HepG2 (cell line): ENCODE measurements at regions not wholly inside any gene's neighbourhood (a gene's known extent, or its start where the extent isn't known, plus 50 kb on each side); places are given as distances from the start of the nearest gene placed in this dataset.
A peak's percentile ranks its signal among the peaks of the same experiment; 100 is the strongest.

ENCODE experiments used
- ATAC-seq: fragments of 200-7000 bp; cut with Tn5 transposase; 3 replicates; pipeline ENCODE4 v1.9.1; 2020; ENCODE audit warnings: mild to moderate bottlenecking, moderate library complexity
- BruUV-seq: library from RNA; stranded (reverse); fragments of 400-500 nt; replicated peaks from 2 replicates; lab custom pipeline; 2021; lab: Mats Ljungman, UMichigan
- CTCF ChIA-PET: fragments of 300-600 bp; formaldehyde crosslinking; extraction: SDS; loops from one replicate; lab custom pipeline; 2021; ENCODE audit warnings: low total read pairs, inconsistent platforms, low intra/inter-chr PET ratio; lab: Yijun Ruan, JAX
- POLR2A ChIA-PET: fragments of 350-600 bp; sonication (Branson Sonifier 250); formaldehyde crosslinking; loops from one replicate; lab custom pipeline; 2020; ENCODE audit warnings: antibody characterized with exemption, inconsistent platforms; lab: Yijun Ruan, JAX
- DNase-seq: peaks from one replicate; pipeline ENCODE4 v3.0.0-alpha.2; 2015; ENCODE audit warnings: low spot score
- FAIRE-seq: peaks from 3 replicates; lab custom pipeline; 2011; peaks lifted over from hg19 to GRCh38; lab: Jason Lieb, UNC
- H2AFZ ChIP-seq: one replicate; pipeline ENCODE4 v1.6.1; 2011; ENCODE audit warnings: low read length, inconsistent platforms
- H3K27ac ChIP-seq: fragments of 300-600 bp; 3 replicates; pipeline ENCODE4 v1.8.0; 2011; ENCODE audit warnings: mixed run types, mild to moderate bottlenecking, mixed read lengths, low read length, inconsistent platforms; ENCODE audit not compliant: insufficient read depth; ENCODE audit errors: extremely low read length
- H3K27me3 ChIP-seq, 2 experiments: fragments of 200-600 bp in 1 of 2; 2 replicates in 1 of 2; 3 replicates in 1 of 2; pipeline versions ENCODE4 v1.6.0 to v1.8.0; 2011; ENCODE audit warnings: low read length in 2 of 2, mild to moderate bottlenecking in 2 of 2, moderate library complexity in 2 of 2, inconsistent platforms in 1 of 2; ENCODE audit not compliant: insufficient read depth in 2 of 2, control insufficient read depth in 1 of 2
- H3K36me3 ChIP-seq, 2 experiments: fragments of 200-600 bp in 1 of 2; replicated peaks in 1 of 2; 2 replicates in 1 of 2; 3 replicates in 1 of 2; pipeline versions ENCODE4 v1.5.1 to v1.8.0; 2011; ENCODE audit warnings: low read length in 2 of 2, inconsistent platforms in 1 of 2; ENCODE audit not compliant: insufficient read depth in 2 of 2, control insufficient read depth in 1 of 2
- H3K4me1 ChIP-seq: 2 replicates; pipeline ENCODE4 v1.5.1; 2012; ENCODE audit warnings: low read length, inconsistent platforms; ENCODE audit not compliant: insufficient read depth
- H3K4me2 ChIP-seq: 2 replicates; pipeline ENCODE4 v1.6.0; 2011; ENCODE audit warnings: low read depth, low read length, inconsistent platforms
- H3K4me3 ChIP-seq, 3 experiments: fragments of 200-600 bp in 1 of 3; sonication (generic), shearing (Covaris generic) in 1 of 3; replicated peaks in 1 of 3; 2 replicates each; pipeline ENCODE4 v1.5.1; 2011 to 2016; ENCODE audit warnings: low read length in 3 of 3, inconsistent platforms in 2 of 3, low read depth in 2 of 3, mild to moderate bottlenecking in 2 of 3, control low read depth in 1 of 3, mixed read lengths in 1 of 3; ENCODE audit not compliant: insufficient read depth in 1 of 3
- H3K79me2 ChIP-seq: one replicate; pipeline ENCODE4 v1.6.1; 2011; ENCODE audit warnings: low read length, inconsistent platforms; ENCODE audit not compliant: insufficient read depth
- H3K9ac ChIP-seq: 2 replicates; pipeline ENCODE4 v1.6.0; 2011; ENCODE audit warnings: mild to moderate bottlenecking, low read depth, low read length, inconsistent platforms; ENCODE audit not compliant: insufficient read depth
- H3K9me3 ChIP-seq: 2 replicates; pipeline ENCODE4 v1.5.1; 2012; ENCODE audit warnings: mild to moderate bottlenecking, low read length
- H4K20me1 ChIP-seq: 2 replicates; pipeline ENCODE4 v1.6.0; 2011; ENCODE audit warnings: inconsistent platforms, mild to moderate bottlenecking, low read length, moderate library complexity; ENCODE audit not compliant: insufficient read depth
- AHR ChIP-seq: IDR thresholded peaks from 2 replicates; pipeline ENCODE4 v1.6.1; 2018; ENCODE audit warnings: missing genetic modification reagents, missing compliant biosample characterization
- ATF1 ChIP-seq: IDR thresholded peaks from 2 replicates; pipeline ENCODE4 v1.6.1; 2016; ENCODE audit warnings: mild to moderate bottlenecking, control low read depth
- CREM ChIP-seq, 2 experiments: sonication (generic) in 1 of 2; formaldehyde crosslinking in 1 of 2; IDR thresholded peaks; 2 replicates each; pipeline versions ENCODE4 v1.4.0 to v1.6.1; 2016 to 2020; ENCODE audit warnings: antibody characterized with exemption in 1 of 2, mild to moderate bottlenecking in 1 of 2, missing genetic modification reagents in 1 of 2
- GATAD2A ChIP-seq: IDR thresholded peaks from 2 replicates; pipeline ENCODE4 v1.6.1; 2016
- HNRNPH1 ChIP-seq: fragments of 200-400 bp; formaldehyde crosslinking; optimal IDR thresholded peaks from 2 replicates; pipeline ENCODE3; 2017; ENCODE audit warnings: mild to moderate bottlenecking, low read depth, low read length
- HOXA5 ChIP-seq: sonication (generic); formaldehyde crosslinking; IDR thresholded peaks from 2 replicates; pipeline ENCODE4 v1.4.0; 2020; ENCODE audit warnings: missing genetic modification reagents
- KMT2A ChIP-seq: sonication (generic); formaldehyde crosslinking; IDR thresholded peaks from 2 replicates; pipeline ENCODE4 v1.4.0; 2020; ENCODE audit warnings: missing genetic modification reagents
- NR3C1 ChIP-seq: sonication (generic); formaldehyde crosslinking; IDR thresholded peaks from 2 replicates; pipeline ENCODE4 v1.4.0; 2020; ENCODE audit warnings: missing genetic modification reagents
- PAF1 ChIP-seq: IDR thresholded peaks from 2 replicates; pipeline ENCODE4 v1.6.1; 2016; ENCODE audit warnings: missing genetic modification reagents, missing compliant biosample characterization
- RAD51 ChIP-seq: fragments of 450-650 bp; IDR thresholded peaks from 2 replicates; pipeline ENCODE4 v1.6.1; 2016; ENCODE audit warnings: borderline replicate concordance
- SAFB2 ChIP-seq: sonication (generic); formaldehyde crosslinking; IDR thresholded peaks from 2 replicates; pipeline ENCODE4 v1.5.1; 2020; ENCODE audit warnings: missing genetic modification reagents, low read depth, mild to moderate bottlenecking, borderline replicate concordance
- THAP11 ChIP-seq: IDR thresholded peaks from 2 replicates; pipeline ENCODE4 v1.6.1; 2016; ENCODE audit warnings: missing biosample characterization, missing genetic modification reagents
- ZMAT3 ChIP-seq: sonication (generic); formaldehyde crosslinking; conservative IDR thresholded peaks from 2 replicates; pipeline ENCODE4 v1.7.0; 2021; ENCODE audit warnings: missing genetic modification reagents
- ZNF24 ChIP-seq: fragments of 450-650 bp; IDR thresholded peaks from 2 replicates; pipeline ENCODE4 v1.6.1; 2017; ENCODE audit warnings: antibody characterized with exemption, mild to moderate bottlenecking
- ZNF432 ChIP-seq: sonication (generic); formaldehyde crosslinking; IDR thresholded peaks from 2 replicates; pipeline ENCODE4 v1.5.0; 2020; ENCODE audit warnings: missing genetic modification reagents, mild to moderate bottlenecking, borderline replicate concordance
- ZNF550 ChIP-seq: sonication (generic); formaldehyde crosslinking; IDR thresholded peaks from 2 replicates; pipeline ENCODE4 v1.4.0; 2020; ENCODE audit warnings: mild to moderate bottlenecking, missing genetic modification reagents, borderline replicate concordance
- ZNF780A ChIP-seq: sonication (generic); formaldehyde crosslinking; IDR thresholded peaks from 2 replicates; pipeline ENCODE4 v1.8.0; 2022; ENCODE audit warnings: mild to moderate bottlenecking, missing genetic modification reagents, moderate library complexity
- WGBS: methylation state at CpG from one replicate; pipeline ENCODE4 v1.1.6; 2017; ENCODE audit warnings: low lambda C conversion rate; 5-methylcytosine and 5-hydroxymethylcytosine counted together
- in situ Hi-C: cut with HindIII; loops from 2 replicates; pipeline ENCODE4 v1.10.0; 2017; ENCODE audit warnings: low pct_unique_long_range_greater_than_20kb; ENCODE audit not compliant: extremely low pct_ligation_motif_present
- intact Hi-C: fragments of 100-400 bp; cut with micrococcal nuclease; formaldehyde crosslinking; loops from one replicate; pipeline ENCODE4 v1.10.0; 2022; ENCODE audit not compliant: unreplicated experiment
- TF ChIP-seq, protein P1 (sequence below): sonication (generic); formaldehyde crosslinking; IDR thresholded peaks from 2 replicates; pipeline ENCODE4 v1.9.0; 2021; ENCODE audit warnings: missing genetic modification reagents, borderline replicate concordance
- TF ChIP-seq, protein P2 (sequence below): fragments of 450-650 bp; IDR thresholded peaks from 2 replicates; pipeline ENCODE4 v1.6.1; 2016
- TF ChIP-seq, protein P3 (sequence below): sonication (generic); formaldehyde crosslinking; IDR thresholded peaks from 2 replicates; pipeline ENCODE4 v1.5.0; 2020; ENCODE audit warnings: mild to moderate bottlenecking, missing genetic modification reagents, moderate library complexity
- TF ChIP-seq, protein P4 (sequence below): IDR thresholded peaks from 2 replicates; pipeline ENCODE4 v1.6.1; 2016; ENCODE audit warnings: control low read depth

DNA sequence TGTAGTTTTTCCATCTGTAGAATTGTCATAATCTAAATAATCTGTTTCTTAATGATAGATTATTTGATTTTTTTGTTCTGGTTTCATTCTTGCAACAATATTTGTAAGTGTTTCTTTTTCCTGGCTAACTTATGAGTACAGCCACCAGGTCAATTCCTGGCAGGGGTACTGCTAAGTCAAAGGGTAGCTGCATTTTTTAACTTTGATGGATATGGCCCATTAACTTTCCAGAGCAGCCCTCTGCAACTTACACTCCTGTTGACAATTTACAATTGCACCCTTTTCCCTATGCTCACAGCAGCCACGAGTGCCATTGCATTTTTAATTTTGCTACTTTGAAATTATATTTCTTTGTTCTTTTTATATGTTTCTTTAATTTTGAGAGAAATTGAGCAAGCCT, 209.3 kb upstream of the CST7 start:
- CTCF ChIA-PET = no interaction called here
- intact Hi-C loops = no loop called here

DNA sequence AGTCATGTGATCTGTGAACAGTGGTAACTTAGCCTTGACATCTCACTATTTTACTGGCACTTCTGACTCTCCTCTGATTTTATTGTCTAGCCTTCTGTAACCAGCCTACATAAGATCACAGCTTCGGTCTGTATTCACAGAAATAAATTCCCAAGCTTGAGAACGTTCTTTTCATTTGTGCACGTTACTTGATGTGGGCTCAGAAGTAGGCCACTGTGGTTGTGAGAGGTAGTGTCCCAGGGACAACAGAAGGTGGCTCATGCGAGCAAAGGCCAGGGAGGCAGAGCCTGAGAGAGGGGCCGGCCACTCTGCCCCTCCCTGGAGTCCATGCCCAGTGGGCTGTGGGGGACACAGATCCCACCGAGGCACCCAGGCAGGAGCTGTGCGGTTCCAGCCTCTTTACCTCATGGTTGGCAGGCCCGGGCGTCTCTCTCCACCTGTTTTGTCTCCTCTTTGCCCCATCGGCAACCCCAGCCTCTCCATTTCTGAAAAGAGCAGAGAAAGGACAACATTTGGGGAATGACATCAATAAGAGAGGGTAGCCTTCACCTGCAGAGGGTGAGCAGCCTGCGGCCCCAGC, 207.5 kb upstream of the CST7 start:
- H3K79me2 ChIP-seq = no peaks in the 10 kb centered on the region
- no peak overlapping the region for H3K4me2 ChIP-seq
- H3K27me3 ChIP-seq = peaks cover 0 to 4% of the 10 kb centered on the region in 2 experiments; a peak in 2 of 5 replicates
- BruUV-seq = no TSS peak
- POLR2A ChIA-PET = no interaction called here
- no peaks in the 10 kb centered on the region for H3K9me3 ChIP-seq
- H3K4me3 ChIP-seq = no peak overlapping the region
- H3K36me3 ChIP-seq = no peaks in the 10 kb centered on the region
- no peak overlapping the region for H3K9ac ChIP-seq
- in situ Hi-C loops = no loop called here
- H3K27ac ChIP-seq = no peak overlapping the region
- FAIRE-seq (no peak), ATAC-seq (peak; percentile 19; the same call in 1 of the 3 replicates), DNase-seq (no peak)
- intact Hi-C loops = no loop called here
- no peaks in the 10 kb centered on the region for H4K20me1 ChIP-seq
- no peak overlapping the region for H2AFZ ChIP-seq
- CTCF ChIA-PET = no interaction called here
- H3K4me1 ChIP-seq = no peaks in the 10 kb centered on the region
- WGBS = 36% methylated on average over 11 of the region's 11 CpGs
- TF ChIP-seq KMT2A (no peak), CREM (IDR thresholded peaks at IDR 0.05) (no peak), CREM (CRISPR knock-in tag; IDR thresholded peaks at IDR 0.05) (no peak), HNRNPH1 (no peak), ZNF780A (CRISPR knock-in tag) (no peak), ZNF550 (no peak), GATAD2A (CRISPR knock-in tag) (no peak)
- TF ChIP-seq, protein P1, sequence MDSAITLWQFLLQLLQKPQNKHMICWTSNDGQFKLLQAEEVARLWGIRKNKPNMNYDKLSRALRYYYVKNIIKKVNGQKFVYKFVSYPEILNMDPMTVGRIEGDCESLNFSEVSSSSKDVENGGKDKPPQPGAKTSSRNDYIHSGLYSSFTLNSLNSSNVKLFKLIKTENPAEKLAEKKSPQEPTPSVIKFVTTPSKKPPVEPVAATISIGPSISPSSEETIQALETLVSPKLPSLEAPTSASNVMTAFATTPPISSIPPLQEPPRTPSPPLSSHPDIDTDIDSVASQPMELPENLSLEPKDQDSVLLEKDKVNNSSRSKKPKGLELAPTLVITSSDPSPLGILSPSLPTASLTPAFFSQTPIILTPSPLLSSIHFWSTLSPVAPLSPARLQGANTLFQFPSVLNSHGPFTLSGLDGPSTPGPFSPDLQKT (CRISPR knock-in tag) = no peak
- TF ChIP-seq, protein P2, sequence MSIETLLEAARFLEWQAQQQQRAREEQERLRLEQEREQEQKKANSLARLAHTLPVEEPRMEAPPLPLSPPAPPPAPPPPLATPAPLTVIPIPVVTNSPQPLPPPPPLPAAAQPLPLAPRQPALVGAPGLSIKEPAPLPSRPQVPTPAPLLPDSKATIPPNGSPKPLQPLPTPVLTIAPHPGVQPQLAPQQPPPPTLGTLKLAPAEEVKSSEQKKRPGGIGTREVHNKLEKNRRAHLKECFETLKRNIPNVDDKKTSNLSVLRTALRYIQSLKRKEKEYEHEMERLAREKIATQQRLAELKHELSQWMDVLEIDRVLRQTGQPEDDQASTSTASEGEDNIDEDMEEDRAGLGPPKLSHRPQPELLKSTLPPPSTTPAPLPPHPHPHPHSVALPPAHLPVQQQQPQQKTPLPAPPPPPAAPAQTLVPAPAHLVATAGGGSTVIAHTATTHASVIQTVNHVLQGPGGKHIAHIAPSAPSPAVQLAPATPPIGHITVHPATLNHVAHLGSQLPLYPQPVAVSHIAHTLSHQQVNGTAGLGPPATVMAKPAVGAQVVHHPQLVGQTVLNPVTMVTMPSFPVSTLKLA = no peak
- TF ChIP-seq, protein P3, sequence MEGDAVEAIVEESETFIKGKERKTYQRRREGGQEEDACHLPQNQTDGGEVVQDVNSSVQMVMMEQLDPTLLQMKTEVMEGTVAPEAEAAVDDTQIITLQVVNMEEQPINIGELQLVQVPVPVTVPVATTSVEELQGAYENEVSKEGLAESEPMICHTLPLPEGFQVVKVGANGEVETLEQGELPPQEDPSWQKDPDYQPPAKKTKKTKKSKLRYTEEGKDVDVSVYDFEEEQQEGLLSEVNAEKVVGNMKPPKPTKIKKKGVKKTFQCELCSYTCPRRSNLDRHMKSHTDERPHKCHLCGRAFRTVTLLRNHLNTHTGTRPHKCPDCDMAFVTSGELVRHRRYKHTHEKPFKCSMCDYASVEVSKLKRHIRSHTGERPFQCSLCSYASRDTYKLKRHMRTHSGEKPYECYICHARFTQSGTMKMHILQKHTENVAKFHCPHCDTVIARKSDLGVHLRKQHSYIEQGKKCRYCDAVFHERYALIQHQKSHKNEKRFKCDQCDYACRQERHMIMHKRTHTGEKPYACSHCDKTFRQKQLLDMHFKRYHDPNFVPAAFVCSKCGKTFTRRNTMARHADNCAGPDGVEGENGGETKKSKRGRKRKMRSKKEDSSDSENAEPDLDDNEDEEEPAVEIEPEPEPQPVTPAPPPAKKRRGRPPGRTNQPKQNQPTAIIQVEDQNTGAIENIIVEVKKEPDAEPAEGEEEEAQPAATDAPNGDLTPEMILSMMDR = no peak
- TF ChIP-seq, protein P4, sequence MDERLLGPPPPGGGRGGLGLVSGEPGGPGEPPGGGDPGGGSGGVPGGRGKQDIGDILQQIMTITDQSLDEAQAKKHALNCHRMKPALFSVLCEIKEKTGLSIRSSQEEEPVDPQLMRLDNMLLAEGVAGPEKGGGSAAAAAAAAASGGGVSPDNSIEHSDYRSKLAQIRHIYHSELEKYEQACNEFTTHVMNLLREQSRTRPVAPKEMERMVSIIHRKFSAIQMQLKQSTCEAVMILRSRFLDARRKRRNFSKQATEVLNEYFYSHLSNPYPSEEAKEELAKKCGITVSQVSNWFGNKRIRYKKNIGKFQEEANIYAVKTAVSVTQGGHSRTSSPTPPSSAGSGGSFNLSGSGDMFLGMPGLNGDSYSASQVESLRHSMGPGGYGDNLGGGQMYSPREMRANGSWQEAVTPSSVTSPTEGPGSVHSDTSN (CRISPR knock-in tag) = no peak

More for the DNA sequence above, 209.3 kb upstream of the CST7 start:
- no peak for TF ChIP-seq NR3C1 (CRISPR knock-in tag)
- no peak for TF ChIP-seq ATF1 (CRISPR knock-in tag)
- no peak for TF ChIP-seq SAFB2 (CRISPR knock-in tag)
- no peak for TF ChIP-seq AHR (CRISPR knock-in tag)
- no peak for TF ChIP-seq PAF1 (CRISPR knock-in tag)
- TF ChIP-seq ZNF24 = no peak
- TF ChIP-seq RAD51 = no peak
- TF ChIP-seq ZMAT3 = no peak
- no peak for TF ChIP-seq ZNF432 (CRISPR knock-in tag)
- TF ChIP-seq THAP11 = no peak
- TF ChIP-seq HOXA5 = no peak
- FAIRE-seq (no peak), DNase-seq (no peak), ATAC-seq (no peak)
- Histone ChIP-seq H4K20me1 (no peaks in the 10 kb centered on the region), H3K36me3 (no peaks in the 10 kb centered on the region), H3K4me3 (no peak overlapping the region), H2AFZ (no peak overlapping the region), H3K9ac (no peak overlapping the region), H3K27ac (no peak overlapping the region), H3K79me2 (no peaks in the 10 kb centered on the region), H3K27me3 (peaks cover 0 to 12% of the 10 kb centered on the region in 2 experiments; a peak in 2 of 5 replicates), H3K9me3 (no peaks in the 10 kb centered on the region), H3K4me2 (no peak overlapping the region), H3K4me1 (no peaks in the 10 kb centered on the region)
- POLR2A ChIA-PET = no interaction called here
- in situ Hi-C loops = no loop called here
- 2% methylated on average over 1 of the region's 1 CpG for WGBS
- no TSS peak for BruUV-seq
